GM12864 (cell line): ENCODE measurements at regions not wholly inside any gene's neighbourhood (a gene's known extent, or its start where the extent isn't known, plus 50 kb on each side); places are given as distances from the start of the nearest gene placed in this dataset.

ENCODE experiments used
- DNase-seq: peaks from one replicate; pipeline ENCODE4 v3.0.0-alpha.2; 2011; ENCODE audit warnings: low read depth
- H3K4me3 ChIP-seq: 2 replicates; pipeline ENCODE4 v1.5.1; 2011; ENCODE audit warnings: mild to moderate bottlenecking, low read depth, low read length, control low read depth
- CTCF ChIP-seq: IDR thresholded peaks from 2 replicates; pipeline ENCODE4 v1.5.1; 2011; ENCODE audit warnings: low read depth, mild to moderate bottlenecking, moderate library complexity, low read length, control low read depth, inconsistent platforms; ENCODE audit errors: missing control alignments

- no peak for DNase-seq
- no peak overlapping the region for H3K4me3 ChIP-seq
- no peak for TF ChIP-seq CTCF
Measured at GRCh38 chr7:41107330-41107937, 595.5 kb downstream of the INHBA start.

- TF ChIP-seq CTCF = no peak
- no peak overlapping the region for H3K4me3 ChIP-seq
- DNase-seq = no peak
Measured at GRCh38 chr7:41104631-41105030, 598.3 kb downstream of the INHBA start.

- TF ChIP-seq CTCF = no peak
- H3K4me3 ChIP-seq = no peak overlapping the region
- peak; percentile 21 for DNase-seq
Measured at GRCh38 chr7:41103331-41103730, 599.6 kb downstream of the INHBA start.

GRCh38 chr7:41098846-41099245 is 604.0 kb downstream of the INHBA start:
- no peak overlapping the region for H3K4me3 ChIP-seq
- TF ChIP-seq CTCF = no peak
- no peak for DNase-seq

- no peak for DNase-seq
- TF ChIP-seq CTCF = no peak
- no peak overlapping the region for H3K4me3 ChIP-seq
Measured at GRCh38 chr7:41098402-41098801, 604.5 kb downstream of the INHBA start.

- H3K4me3 ChIP-seq = no peak overlapping the region
- DNase-seq = no peak
- TF ChIP-seq CTCF = no peak
Measured at GRCh38 chr7:41097501-41097900, 605.4 kb downstream of the INHBA start.

- TF ChIP-seq CTCF = no peak
- no peak overlapping the region for H3K4me3 ChIP-seq
- no peak for DNase-seq
Measured at GRCh38 chr7:41096917-41097316, 606.0 kb downstream of the INHBA start.
